ENCODE measurements at regions not wholly inside any gene's neighbourhood (a gene's known extent, or its start where the extent isn't known, plus 50 kb on each side); places are given as distances from the start of the nearest gene placed in this dataset.

DNA sequence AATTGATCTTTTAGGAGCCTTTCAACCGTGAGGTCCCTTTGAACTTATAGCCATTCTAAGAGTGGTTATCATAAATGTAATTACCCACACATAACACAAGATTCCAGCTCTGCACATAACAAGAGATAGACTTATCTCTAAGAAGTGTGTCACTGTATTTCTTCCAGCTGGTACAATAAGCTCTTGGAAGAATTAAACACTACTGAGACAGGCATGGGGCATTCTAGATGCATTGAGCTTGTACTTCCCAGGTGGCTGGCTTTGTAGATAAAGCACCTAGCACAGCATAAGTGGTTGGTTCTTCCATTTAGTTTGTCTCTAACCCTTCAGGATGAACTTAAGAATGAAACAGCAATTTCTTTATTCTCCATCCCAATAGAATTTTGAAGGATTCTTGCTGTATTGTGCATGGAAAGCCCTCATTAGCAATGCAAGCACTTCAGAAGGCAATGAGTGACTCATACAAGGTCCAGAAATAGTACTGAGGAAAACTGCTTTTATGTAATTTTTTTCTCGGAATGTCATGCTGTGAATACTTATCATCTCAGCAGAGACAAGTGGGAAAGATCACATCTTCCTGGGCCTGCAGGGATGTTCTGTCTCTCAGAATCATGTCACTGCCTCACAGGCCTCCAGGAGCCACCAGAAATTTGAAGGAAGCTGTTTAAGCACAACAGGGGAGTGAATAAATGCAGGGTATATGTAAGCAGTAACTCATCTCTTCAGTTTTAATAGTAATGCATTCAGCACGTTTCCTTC lies 91.1 kb upstream of the CD180 start (continued):
- TF ChIP-seq ZNF416 (tag by site-specific recombination; IDR thresholded peaks at IDR 0.05) (no peak), ZNF274 (IDR thresholded peaks at IDR 0.05; ENCODE audit: low read length) (no peak), ZNF274 (tag by site-specific recombination; IDR thresholded peaks at IDR 0.05; ENCODE audit: borderline replicate concordance) (no peak), ZNF404 (tag by site-specific recombination; IDR thresholded peaks at IDR 0.05) (no peak), TCF7L2 (IDR thresholded peaks at IDR 0.05; ENCODE audit: borderline replicate concordance, low read depth, low read length) (no peak), ZNF510 (tag by site-specific recombination; IDR thresholded peaks at IDR 0.05; ENCODE audit: insufficient replicate concordance) (peak; percentile 10), ZNF48 (tag by site-specific recombination; IDR thresholded peaks at IDR 0.05) (no peak), ZNF433 (tag by site-specific recombination; IDR thresholded peaks at IDR 0.05; ENCODE audit: low read depth) (no peak), GLI4 (tag by site-specific recombination; IDR thresholded peaks at IDR 0.05) (no peak), BCL11B (tag by site-specific recombination; IDR thresholded peaks at IDR 0.05; ENCODE audit: low read depth) (no peak), ZNF341 (tag by site-specific recombination; IDR thresholded peaks at IDR 0.05; ENCODE audit: low read depth) (no peak), ZBTB48 (tag by site-specific recombination; IDR thresholded peaks at IDR 0.05) (no peak), ZNF169 (tag by site-specific recombination; IDR thresholded peaks at IDR 0.05) (no peak), ZNF629 (tag by site-specific recombination; IDR thresholded peaks at IDR 0.05) (0 out of 2 replicates have a peak, but pooled peaks have one; percentile 32), WT1 (tag by site-specific recombination; IDR thresholded peaks at IDR 0.05) (no peak), ZNF311 (tag by site-specific recombination; IDR thresholded peaks at IDR 0.05; ENCODE audit: borderline replicate concordance) (no peak), ZNF366 (tag by site-specific recombination; conservative IDR thresholded peaks at IDR 0.05) (no peak), YY2 (tag by site-specific recombination; IDR thresholded peaks at IDR 0.05) (no peak), SP7 (tag by site-specific recombination; IDR thresholded peaks at IDR 0.05) (peak; percentile 46)
- TF ChIP-seq, protein P1, sequence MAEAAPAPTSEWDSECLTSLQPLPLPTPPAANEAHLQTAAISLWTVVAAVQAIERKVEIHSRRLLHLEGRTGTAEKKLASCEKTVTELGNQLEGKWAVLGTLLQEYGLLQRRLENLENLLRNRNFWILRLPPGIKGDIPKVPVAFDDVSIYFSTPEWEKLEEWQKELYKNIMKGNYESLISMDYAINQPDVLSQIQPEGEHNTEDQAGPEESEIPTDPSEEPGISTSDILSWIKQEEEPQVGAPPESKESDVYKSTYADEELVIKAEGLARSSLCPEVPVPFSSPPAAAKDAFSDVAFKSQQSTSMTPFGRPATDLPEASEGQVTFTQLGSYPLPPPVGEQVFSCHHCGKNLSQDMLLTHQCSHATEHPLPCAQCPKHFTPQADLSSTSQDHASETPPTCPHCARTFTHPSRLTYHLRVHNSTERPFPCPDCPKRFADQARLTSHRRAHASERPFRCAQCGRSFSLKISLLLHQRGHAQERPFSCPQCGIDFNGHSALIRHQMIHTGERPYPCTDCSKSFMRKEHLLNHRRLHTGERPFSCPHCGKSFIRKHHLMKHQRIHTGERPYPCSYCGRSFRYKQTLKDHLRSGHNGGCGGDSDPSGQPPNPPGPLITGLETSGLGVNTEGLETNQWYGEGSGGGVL (tag by site-specific recombination; IDR thresholded peaks at IDR 0.05): no peak
- TF ChIP-seq, protein P2, sequence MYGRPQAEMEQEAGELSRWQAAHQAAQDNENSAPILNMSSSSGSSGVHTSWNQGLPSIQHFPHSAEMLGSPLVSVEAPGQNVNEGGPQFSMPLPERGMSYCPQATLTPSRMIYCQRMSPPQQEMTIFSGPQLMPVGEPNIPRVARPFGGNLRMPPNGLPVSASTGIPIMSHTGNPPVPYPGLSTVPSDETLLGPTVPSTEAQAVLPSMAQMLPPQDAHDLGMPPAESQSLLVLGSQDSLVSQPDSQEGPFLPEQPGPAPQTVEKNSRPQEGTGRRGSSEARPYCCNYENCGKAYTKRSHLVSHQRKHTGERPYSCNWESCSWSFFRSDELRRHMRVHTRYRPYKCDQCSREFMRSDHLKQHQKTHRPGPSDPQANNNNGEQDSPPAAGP (tag by site-specific recombination; IDR thresholded peaks at IDR 0.05): no peak
- TF ChIP-seq, protein P3, sequence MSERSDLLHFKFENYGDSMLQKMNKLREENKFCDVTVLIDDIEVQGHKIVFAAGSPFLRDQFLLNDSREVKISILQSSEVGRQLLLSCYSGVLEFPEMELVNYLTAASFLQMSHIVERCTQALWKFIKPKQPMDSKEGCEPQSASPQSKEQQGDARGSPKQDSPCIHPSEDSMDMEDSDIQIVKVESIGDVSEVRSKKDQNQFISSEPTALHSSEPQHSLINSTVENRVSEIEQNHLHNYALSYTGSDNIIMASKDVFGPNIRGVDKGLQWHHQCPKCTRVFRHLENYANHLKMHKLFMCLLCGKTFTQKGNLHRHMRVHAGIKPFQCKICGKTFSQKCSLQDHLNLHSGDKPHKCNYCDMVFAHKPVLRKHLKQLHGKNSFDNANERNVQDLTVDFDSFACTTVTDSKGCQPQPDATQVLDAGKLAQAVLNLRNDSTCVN (tag by site-specific recombination; optimal IDR thresholded peaks at IDR 0.05): no peak
- TF ChIP-seq, protein P4, sequence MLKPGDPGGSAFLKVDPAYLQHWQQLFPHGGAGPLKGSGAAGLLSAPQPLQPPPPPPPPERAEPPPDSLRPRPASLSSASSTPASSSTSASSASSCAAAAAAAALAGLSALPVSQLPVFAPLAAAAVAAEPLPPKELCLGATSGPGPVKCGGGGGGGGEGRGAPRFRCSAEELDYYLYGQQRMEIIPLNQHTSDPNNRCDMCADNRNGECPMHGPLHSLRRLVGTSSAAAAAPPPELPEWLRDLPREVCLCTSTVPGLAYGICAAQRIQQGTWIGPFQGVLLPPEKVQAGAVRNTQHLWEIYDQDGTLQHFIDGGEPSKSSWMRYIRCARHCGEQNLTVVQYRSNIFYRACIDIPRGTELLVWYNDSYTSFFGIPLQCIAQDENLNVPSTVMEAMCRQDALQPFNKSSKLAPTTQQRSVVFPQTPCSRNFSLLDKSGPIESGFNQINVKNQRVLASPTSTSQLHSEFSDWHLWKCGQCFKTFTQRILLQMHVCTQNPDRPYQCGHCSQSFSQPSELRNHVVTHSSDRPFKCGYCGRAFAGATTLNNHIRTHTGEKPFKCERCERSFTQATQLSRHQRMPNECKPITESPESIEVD (tag by site-specific recombination; IDR thresholded peaks at IDR 0.05): peak; percentile 92
- TF ChIP-seq, protein P5, sequence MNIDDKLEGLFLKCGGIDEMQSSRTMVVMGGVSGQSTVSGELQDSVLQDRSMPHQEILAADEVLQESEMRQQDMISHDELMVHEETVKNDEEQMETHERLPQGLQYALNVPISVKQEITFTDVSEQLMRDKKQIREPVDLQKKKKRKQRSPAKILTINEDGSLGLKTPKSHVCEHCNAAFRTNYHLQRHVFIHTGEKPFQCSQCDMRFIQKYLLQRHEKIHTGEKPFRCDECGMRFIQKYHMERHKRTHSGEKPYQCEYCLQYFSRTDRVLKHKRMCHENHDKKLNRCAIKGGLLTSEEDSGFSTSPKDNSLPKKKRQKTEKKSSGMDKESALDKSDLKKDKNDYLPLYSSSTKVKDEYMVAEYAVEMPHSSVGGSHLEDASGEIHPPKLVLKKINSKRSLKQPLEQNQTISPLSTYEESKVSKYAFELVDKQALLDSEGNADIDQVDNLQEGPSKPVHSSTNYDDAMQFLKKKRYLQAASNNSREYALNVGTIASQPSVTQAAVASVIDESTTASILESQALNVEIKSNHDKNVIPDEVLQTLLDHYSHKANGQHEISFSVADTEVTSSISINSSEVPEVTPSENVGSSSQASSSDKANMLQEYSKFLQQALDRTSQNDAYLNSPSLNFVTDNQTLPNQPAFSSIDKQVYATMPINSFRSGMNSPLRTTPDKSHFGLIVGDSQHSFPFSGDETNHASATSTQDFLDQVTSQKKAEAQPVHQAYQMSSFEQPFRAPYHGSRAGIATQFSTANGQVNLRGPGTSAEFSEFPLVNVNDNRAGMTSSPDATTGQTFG (tag by site-specific recombination; IDR thresholded peaks at IDR 0.05; ENCODE audit: borderline replicate concordance): no peak
- TF ChIP-seq, protein P6, sequence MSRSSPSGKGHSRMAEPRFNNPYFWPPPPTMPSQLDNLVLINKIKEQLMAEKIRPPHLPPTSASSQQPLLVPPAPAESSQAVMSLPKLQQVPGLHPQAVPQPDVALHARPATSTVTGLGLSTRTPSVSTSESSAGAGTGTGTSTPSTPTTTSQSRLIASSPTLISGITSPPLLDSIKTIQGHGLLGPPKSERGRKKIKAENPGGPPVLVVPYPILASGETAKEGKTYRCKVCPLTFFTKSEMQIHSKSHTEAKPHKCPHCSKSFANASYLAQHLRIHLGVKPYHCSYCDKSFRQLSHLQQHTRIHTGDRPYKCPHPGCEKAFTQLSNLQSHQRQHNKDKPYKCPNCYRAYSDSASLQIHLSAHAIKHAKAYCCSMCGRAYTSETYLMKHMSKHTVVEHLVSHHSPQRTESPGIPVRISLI (tag by site-specific recombination; IDR thresholded peaks at IDR 0.05): peak; percentile 78

All from HEK293 (cell line).